Ishikawa (cell line): ENCODE measurements at regions not wholly inside any gene's neighbourhood (a gene's known extent, or its start where the extent isn't known, plus 50 kb on each side); places are given as distances from the start of the nearest gene placed in this dataset.

Experiments used
- TAF1 ChIP-seq: IDR thresholded peaks from 2 replicates; pipeline ENCODE4 v1.6.1; 2012; ENCODE audit warnings: low read depth, mild to moderate bottlenecking
- TCF12 ChIP-seq: IDR thresholded peaks from 2 replicates; pipeline ENCODE4 v1.6.1; 2012; ENCODE audit warnings: low read depth
- YY1 ChIP-seq: IDR thresholded peaks from 2 replicates; pipeline ENCODE4 v1.6.1; 2012; ENCODE audit warnings: low read depth
- TF ChIP-seq, protein P1 (sequence below): IDR thresholded peaks from 2 replicates; pipeline ENCODE4 v1.6.1; 2012
- TF ChIP-seq, protein P2 (sequence below): IDR thresholded peaks from 2 replicates; pipeline ENCODE4 v1.6.1; 2012; ENCODE audit warnings: low read depth, mild to moderate bottlenecking

DNA sequence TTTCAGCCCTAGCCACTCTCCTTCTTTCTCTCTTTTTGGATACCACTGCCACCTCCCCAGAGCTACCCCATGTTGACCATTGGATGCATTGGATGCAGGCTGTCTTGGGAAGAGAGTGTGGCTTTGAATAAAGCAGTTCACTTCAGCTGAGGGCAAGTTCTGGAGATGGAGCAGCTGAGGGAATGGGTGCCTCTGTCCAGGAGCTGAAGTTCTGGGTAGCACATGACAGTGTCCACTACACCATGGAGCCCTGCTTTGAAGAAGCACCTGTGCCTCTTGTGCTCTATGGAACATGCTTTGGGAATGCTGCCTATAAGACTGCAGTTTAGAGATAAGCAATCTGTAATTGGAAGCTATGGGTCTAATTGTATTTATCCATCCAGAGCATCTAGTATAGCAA is 1028.7 kb downstream of the TYW1 start:
- TF ChIP-seq, protein P1, sequence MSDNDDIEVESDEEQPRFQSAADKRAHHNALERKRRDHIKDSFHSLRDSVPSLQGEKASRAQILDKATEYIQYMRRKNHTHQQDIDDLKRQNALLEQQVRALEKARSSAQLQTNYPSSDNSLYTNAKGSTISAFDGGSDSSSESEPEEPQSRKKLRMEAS: no peak
- TF ChIP-seq TCF12: no peak
- no peak for TF ChIP-seq YY1
- TF ChIP-seq, protein P2, sequence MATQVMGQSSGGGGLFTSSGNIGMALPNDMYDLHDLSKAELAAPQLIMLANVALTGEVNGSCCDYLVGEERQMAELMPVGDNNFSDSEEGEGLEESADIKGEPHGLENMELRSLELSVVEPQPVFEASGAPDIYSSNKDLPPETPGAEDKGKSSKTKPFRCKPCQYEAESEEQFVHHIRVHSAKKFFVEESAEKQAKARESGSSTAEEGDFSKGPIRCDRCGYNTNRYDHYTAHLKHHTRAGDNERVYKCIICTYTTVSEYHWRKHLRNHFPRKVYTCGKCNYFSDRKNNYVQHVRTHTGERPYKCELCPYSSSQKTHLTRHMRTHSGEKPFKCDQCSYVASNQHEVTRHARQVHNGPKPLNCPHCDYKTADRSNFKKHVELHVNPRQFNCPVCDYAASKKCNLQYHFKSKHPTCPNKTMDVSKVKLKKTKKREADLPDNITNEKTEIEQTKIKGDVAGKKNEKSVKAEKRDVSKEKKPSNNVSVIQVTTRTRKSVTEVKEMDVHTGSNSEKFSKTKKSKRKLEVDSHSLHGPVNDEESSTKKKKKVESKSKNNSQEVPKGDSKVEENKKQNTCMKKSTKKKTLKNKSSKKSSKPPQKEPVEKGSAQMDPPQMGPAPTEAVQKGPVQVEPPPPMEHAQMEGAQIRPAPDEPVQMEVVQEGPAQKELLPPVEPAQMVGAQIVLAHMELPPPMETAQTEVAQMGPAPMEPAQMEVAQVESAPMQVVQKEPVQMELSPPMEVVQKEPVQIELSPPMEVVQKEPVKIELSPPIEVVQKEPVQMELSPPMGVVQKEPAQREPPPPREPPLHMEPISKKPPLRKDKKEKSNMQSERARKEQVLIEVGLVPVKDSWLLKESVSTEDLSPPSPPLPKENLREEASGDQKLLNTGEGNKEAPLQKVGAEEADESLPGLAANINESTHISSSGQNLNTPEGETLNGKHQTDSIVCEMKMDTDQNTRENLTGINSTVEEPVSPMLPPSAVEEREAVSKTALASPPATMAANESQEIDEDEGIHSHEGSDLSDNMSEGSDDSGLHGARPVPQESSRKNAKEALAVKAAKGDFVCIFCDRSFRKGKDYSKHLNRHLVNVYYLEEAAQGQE: no peak
- TF ChIP-seq TAF1: no peak
